Stomach (tissue), 4 donors: ENCODE measurements at regions not wholly inside any gene's neighbourhood (a gene's known extent, or its start where the extent isn't known, plus 50 kb on each side); places are given as distances from the start of the nearest gene placed in this dataset.

Experiments used
- POLR2A ChIP-seq, 4 donors: fragments of 450-650 bp; IDR thresholded peaks; one replicate each; pipeline ENCODE4 v1.6.1; 2016; ENCODE audit warnings: antibody characterized with exemption in 4 of 4, control low read depth in 2 of 4, mild to moderate bottlenecking in 1 of 4, moderate library complexity in 1 of 4
- TF ChIP-seq, protein P1 (sequence below), 7 experiments: fragments of 450-650 bp in 4 of 7; fragments of 200-600 bp in 3 of 7; sonication (generic) in 3 of 7; IDR thresholded peaks; one replicate each; pipeline ENCODE4 v1.5.1; 2016 to 2019; ENCODE audit warnings: antibody characterized with exemption in 7 of 7, control low read depth in 2 of 7, mild to moderate bottlenecking in 1 of 7

GRCh38 chrX:43279341-43279808 is 376.7 kb upstream of the MAOA start:
- TF ChIP-seq, protein P1, sequence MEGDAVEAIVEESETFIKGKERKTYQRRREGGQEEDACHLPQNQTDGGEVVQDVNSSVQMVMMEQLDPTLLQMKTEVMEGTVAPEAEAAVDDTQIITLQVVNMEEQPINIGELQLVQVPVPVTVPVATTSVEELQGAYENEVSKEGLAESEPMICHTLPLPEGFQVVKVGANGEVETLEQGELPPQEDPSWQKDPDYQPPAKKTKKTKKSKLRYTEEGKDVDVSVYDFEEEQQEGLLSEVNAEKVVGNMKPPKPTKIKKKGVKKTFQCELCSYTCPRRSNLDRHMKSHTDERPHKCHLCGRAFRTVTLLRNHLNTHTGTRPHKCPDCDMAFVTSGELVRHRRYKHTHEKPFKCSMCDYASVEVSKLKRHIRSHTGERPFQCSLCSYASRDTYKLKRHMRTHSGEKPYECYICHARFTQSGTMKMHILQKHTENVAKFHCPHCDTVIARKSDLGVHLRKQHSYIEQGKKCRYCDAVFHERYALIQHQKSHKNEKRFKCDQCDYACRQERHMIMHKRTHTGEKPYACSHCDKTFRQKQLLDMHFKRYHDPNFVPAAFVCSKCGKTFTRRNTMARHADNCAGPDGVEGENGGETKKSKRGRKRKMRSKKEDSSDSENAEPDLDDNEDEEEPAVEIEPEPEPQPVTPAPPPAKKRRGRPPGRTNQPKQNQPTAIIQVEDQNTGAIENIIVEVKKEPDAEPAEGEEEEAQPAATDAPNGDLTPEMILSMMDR (IDR thresholded peaks at IDR 0.05), result no peak
- TF ChIP-seq POLR2A (IDR thresholded peaks at IDR 0.05), result no peak
